GM21717 (cell line): ENCODE measurements at regions not wholly inside any gene's neighbourhood (a gene's known extent, or its start where the extent isn't known, plus 50 kb on each side); places are given as distances from the start of the nearest gene placed in this dataset.

ENCODE experiments used
- ATAC-seq: cut with Tn5 transposase; IDR thresholded peaks from one replicate; pipeline ENCODE4 v1.9.1; 2021; ENCODE audit warnings: mild to moderate bottlenecking, moderate library complexity; ENCODE audit not compliant: unreplicated experiment

GRCh38 chr21:27703791-27704190, 736.9 kb upstream of the ADAMTS5 start:
- no peak for ATAC-seq

GRCh38 chr21:27700974-27701614, 734.2 kb upstream of the ADAMTS5 start:
- peak; percentile 75 for ATAC-seq

DNA sequence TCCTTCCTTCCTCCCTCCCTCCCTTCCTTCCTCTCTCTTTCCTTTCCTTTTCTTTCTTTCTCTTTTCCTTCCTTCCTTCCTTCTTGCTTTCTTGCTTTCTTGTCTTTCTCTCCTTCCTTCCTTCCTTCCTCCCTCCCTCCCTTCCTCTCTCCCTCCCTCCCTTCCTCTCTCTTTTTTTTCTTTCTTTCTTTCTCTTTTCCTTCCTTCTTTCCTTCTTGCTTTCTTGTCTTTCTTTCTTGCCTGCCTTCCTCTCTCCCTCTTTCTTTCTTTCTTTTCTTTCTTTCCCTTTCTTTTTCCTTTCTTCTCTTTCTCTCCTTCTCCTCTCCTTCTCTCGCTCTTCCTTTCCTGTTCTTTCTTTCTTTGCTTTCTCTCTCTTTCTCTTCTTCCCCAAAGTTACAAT, 728.4 kb upstream of the ADAMTS5 start:
- ATAC-seq: no peak

DNA sequence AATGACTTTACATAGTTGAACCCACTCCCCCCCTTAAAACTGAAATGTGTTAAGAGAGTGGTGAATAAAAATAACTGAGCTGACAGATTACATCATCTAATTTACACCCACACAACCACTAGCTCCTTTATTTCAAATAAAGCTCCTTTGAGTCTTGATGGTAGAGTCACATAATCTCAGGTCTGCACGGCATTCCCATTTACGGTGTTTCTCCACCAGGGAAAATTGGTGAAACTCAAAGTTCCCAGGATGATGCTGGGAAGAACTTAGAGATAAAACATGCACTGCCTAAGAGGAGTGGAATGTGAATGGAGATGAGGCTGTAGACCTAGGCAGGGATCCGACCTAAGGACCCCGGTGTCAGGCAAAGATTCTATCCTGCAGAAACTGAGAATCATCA, 727.8 kb upstream of the ADAMTS5 start:
- no peak for ATAC-seq

GRCh38 chr21:27693376-27693775, 726.5 kb upstream of the ADAMTS5 start:
- ATAC-seq: no peak

DNA sequence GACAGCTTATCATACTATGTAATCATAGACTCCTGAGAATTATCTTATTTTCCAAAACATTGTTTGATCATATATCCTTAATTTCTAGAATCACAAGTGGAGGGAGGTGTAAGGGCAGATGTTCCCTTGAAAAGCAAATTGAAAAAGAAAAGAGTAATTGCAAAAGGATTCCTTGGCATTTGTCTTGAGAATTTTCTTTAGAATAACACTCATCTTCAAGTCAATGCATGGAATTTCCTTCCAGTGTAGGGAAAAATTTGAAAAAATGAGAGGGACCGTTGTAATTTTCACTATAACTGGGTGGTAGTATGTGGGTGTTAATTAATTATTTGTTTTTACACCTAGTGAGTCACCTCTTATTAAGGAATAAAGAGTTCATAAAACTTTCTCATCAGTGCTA, 724.6 kb upstream of the ADAMTS5 start:
- ATAC-seq: no peak

GRCh38 chr21:27691006-27691405, 724.1 kb upstream of the ADAMTS5 start:
- no peak for ATAC-seq

- no peak for ATAC-seq
Observed at GRCh38 chr21:27690426-27690825, 723.5 kb upstream of the ADAMTS5 start.

- no peak for ATAC-seq
Observed at GRCh38 chr21:27688773-27689172, 721.9 kb upstream of the ADAMTS5 start.

DNA sequence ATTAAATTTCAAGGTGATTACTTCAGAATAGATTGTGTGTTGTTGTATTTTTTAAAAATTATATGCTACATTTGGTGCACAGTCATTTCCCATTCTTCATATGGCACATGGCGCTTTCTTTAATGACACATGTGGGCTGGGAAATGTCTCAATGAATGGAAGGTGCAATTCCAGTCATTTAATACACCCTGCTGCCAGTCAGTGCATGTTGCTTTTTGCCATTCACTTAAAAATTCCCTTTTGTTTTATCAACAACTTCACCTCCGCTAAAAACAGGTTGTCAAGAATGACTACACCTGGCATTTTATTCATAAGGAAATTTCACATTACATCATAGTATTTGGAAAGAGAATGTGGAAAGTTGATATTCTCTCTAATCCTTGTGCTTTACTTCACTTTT, 716.4 kb upstream of the ADAMTS5 start:
- no peak for ATAC-seq

- ATAC-seq: no peak
Observed at GRCh38 chr21:27681841-27682240, 715.0 kb upstream of the ADAMTS5 start.

- ATAC-seq: no peak
Observed at GRCh38 chr21:27681038-27681437, 714.1 kb upstream of the ADAMTS5 start.

DNA sequence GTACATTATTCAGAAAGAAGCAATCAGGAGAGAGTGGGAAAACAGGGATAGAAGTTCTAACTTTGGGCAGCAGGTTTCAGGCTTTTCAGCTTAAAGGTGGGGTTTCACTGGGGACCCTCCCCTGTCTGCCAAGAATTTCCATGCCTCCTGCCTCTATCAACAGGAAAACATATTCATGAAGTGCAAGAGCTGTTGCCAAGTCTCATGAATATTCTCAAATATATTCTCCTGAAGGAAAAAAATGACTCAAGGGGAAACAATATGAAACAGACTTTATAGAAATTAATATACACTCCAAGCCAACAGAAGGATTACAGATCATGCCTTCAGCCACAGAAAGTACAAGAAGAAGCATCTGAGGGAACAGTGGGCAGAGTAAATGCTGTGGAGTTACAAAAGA, 713.3 kb upstream of the ADAMTS5 start:
- ATAC-seq: no peak

GRCh38 chr21:27678511-27678910, 711.6 kb upstream of the ADAMTS5 start:
- ATAC-seq: no peak

- no peak for ATAC-seq
Observed at GRCh38 chr21:27677546-27677945, 710.7 kb upstream of the ADAMTS5 start.

DNA sequence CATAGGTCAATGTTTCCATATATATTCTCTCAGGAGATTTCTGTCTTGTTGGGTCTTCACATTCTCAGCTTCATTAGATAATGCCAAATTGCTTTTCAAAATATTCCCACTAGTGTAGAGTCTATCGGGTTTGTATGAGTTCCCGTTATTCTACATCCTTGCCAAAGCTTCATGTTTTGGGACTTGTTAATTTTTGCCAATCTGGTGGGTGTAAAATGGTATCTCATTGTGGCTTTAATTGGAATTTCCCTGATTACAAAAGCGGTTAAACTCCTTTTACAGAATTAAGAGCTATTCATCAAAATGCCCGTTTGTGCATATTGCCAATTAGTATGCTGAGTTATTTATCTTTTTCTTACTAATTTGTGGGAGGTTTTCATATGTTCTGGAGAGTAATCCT, 708.4 kb upstream of the ADAMTS5 start:
- ATAC-seq: no peak

GRCh38 chr21:27674041-27674615, 707.2 kb upstream of the ADAMTS5 start:
- no peak for ATAC-seq

DNA sequence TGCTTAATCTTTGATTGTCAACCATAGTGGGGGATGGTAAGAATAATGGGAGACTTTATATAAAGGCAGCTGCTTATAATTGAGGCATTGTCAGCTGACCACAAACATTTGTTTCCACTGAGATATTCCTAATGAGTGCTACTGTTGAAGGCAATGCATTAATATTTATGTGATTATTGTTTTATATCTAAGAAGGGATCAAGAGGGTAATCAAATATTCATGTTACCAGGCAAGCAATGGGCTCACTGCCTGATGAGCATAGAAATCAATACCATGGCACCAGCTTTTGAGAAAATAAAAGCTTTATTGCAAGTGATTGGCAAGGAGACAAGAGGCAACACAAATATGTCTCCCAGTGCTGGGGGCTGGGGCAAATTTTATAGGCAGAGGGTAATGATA, 706.7 kb upstream of the ADAMTS5 start:
- ATAC-seq: no peak

GRCh38 chr21:27671207-27671606, 704.3 kb upstream of the ADAMTS5 start:
- ATAC-seq: no peak

DNA sequence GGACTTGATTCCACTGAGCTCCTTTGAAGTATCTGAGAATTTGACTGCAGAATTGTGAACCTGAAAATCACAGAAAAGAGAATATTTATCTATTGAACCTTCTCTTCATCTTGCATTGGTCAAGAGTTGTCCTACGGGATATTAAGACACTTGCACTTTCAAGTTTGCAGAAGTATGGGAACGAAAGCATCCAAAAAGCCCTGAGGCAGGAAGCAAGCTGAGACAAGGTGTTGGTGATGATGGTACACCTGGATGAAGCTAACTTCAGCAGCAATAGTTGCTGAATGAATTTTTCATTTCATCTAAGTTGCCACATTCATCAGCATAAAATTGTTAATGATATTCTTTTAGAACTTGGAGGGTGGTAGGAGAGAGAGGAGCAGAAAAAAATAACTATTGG, 686.6 kb upstream of the ADAMTS5 start:
- no peak for ATAC-seq

- ATAC-seq: no peak
Observed at GRCh38 chr21:27649762-27650161, 682.9 kb upstream of the ADAMTS5 start.

GRCh38 chr21:27649323-27649722, 682.4 kb upstream of the ADAMTS5 start:
- ATAC-seq: no peak

DNA sequence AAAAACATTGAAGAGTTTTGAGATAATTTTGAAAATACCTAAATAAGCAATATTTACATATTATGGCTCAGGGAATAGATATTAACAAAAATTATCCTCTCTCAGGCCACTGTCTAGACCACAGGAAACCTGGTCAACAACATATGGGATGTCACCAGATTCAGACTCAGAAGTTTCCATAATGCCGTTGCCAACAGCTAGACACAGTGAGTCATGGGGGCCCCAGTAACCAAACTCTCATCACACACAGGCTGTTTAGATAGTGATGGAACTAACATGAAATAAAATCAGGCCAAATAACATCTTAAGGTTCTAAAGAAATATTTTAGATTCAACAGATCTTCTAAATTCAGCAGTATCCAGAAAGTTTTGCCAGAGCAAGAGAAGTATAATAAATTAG, 681.7 kb upstream of the ADAMTS5 start:
- no peak for ATAC-seq
